ENCODE measurements at regions not wholly inside any gene's neighbourhood (a gene's known extent, or its start where the extent isn't known, plus 50 kb on each side); places are given as distances from the start of the nearest gene placed in this dataset.

- TF ChIP-seq CTCF (IDR thresholded peaks at IDR 0.05; ENCODE audit: poor library complexity): peak; percentile 60
- TF ChIP-seq EZH2 (IDR thresholded peaks at IDR 0.05; ENCODE audit: borderline replicate concordance): no peak
Measured at GRCh38 chr7:26500749-26501352, 209.2 kb downstream of the SNX10 start.

All from hepatocyte (in vitro differentiated cells).